SK-N-MC (cell line): ENCODE measurements at regions not wholly inside any gene's neighbourhood (a gene's known extent, or its start where the extent isn't known, plus 50 kb on each side); places are given as distances from the start of the nearest gene placed in this dataset.

ENCODE experiments used
- EZH2 ChIP-seq: fragments of 200-600 bp; sonication (generic); IDR thresholded peaks from one replicate; pipeline ENCODE4 v1.6.1; 2017; ENCODE audit warnings: antibody characterized with exemption
- POLR2AphosphoS5 ChIP-seq: IDR thresholded peaks from 2 replicates; pipeline ENCODE4 v1.6.1; 2012; ENCODE audit warnings: mild to moderate bottlenecking, low read depth, low read length, borderline replicate concordance

DNA sequence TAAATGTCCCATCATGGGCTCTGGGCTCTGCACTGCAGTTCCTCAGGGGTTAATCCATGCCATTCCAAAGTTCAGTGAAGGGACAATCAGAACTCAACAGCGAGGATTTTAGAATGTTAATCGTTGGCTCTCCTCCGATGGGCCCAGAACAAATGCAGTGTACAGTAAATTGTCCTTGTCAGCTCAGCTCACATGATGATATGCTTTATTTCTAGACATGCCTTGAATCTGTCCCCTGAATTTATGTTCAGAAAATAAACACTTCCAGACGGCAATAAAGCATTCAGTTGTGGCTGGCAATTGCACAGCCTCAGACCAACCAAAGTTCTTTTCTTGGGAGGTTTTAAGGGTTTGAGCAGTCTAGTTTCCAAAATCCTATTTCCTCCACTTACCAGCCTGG lies 981.2 kb downstream of the BCL11A start:
- TF ChIP-seq EZH2 = no peak
- TF ChIP-seq POLR2AphosphoS5 = no peak
